IMR-90 (cell line): ENCODE measurements at regions not wholly inside any gene's neighbourhood (a gene's known extent, or its start where the extent isn't known, plus 50 kb on each side); places are given as distances from the start of the nearest gene placed in this dataset.
A peak's percentile ranks its signal among the peaks of the same experiment; 100 is the strongest.

Experiments
- ATAC-seq: fragments of 200-7000 bp; cut with Tn5 transposase; 2 replicates; pipeline ENCODE4 v1.9.1; 2020; ENCODE audit warnings: low read depth, mild to moderate bottlenecking, moderate library complexity
- BruUV-seq: library from RNA; stranded (reverse); fragments of 400-500 nt; replicated peaks from 2 replicates; lab custom pipeline; 2021; lab: Mats Ljungman, UMichigan
- CTCF ChIA-PET: fragments of 300-600 bp; formaldehyde crosslinking; extraction: SDS; loops from one replicate; lab custom pipeline; 2021; ENCODE audit warnings: antibody characterized with exemption; lab: Yijun Ruan, JAX
- POLR2A ChIA-PET: fragments of 300-600 bp; sonication (Branson Sonifier 250); formaldehyde crosslinking; loops from one replicate; lab custom pipeline; 2022; ENCODE audit warnings: antibody characterized with exemption; ENCODE audit not compliant: unreplicated experiment; lab: Charles Lee
- DNase-seq: peaks from one replicate; pipeline ENCODE4 v3.0.0; 2013
- H2AFZ ChIP-seq: replicated peaks from 2 replicates; pipeline ENCODE3; 2013; ENCODE audit warnings: low read length, mild to moderate bottlenecking; ENCODE audit not compliant: poor library complexity
- H2AK5ac ChIP-seq: 2 replicates; pipeline ENCODE4 v1.6.1; 2013; ENCODE audit warnings: low read depth, low read length, inconsistent platforms
- H2AK9ac ChIP-seq: replicated peaks from 2 replicates; pipeline ENCODE3; 2013; ENCODE audit warnings: mild to moderate bottlenecking, low read depth, low read length, moderate library complexity; ENCODE audit not compliant: poor library complexity
- H2BK120ac ChIP-seq: 2 replicates; pipeline ENCODE4 v1.6.1; 2013; ENCODE audit warnings: low read depth, low read length, inconsistent platforms
- H2BK15ac ChIP-seq: 3 replicates; pipeline ENCODE4 v1.6.1; 2013; ENCODE audit warnings: low read depth, low read length, inconsistent platforms
- H2BK20ac ChIP-seq: 2 replicates; pipeline ENCODE4 v1.6.1; 2013; ENCODE audit warnings: low read depth, mild to moderate bottlenecking, inconsistent platforms, low read length, moderate library complexity
- H2BK5ac ChIP-seq: 2 replicates; pipeline ENCODE4 v1.6.1; 2013; ENCODE audit warnings: mild to moderate bottlenecking, low read depth, low read length, inconsistent platforms; ENCODE audit not compliant: poor library complexity, severe bottlenecking
- H3K14ac ChIP-seq: replicated peaks from 2 replicates; pipeline ENCODE4 v1.6.1; 2013; ENCODE audit warnings: low read depth, low read length, inconsistent platforms
- H3K18ac ChIP-seq: 2 replicates; pipeline ENCODE4 v1.6.1; 2013; ENCODE audit warnings: low read depth, low read length, control low read depth
- H3K23ac ChIP-seq: 2 replicates; pipeline ENCODE4 v1.6.1; 2013; ENCODE audit warnings: low read depth, low read length, inconsistent platforms
- H3K27ac ChIP-seq: 2 replicates; pipeline ENCODE4 v1.5.1; 2013; ENCODE audit warnings: mild to moderate bottlenecking, control low read depth, low read length; ENCODE audit not compliant: insufficient read depth
- H3K27me3 ChIP-seq: 2 replicates; pipeline ENCODE4 v1.6.1; 2013; ENCODE audit warnings: low read length; ENCODE audit not compliant: control insufficient read depth, insufficient read depth
- H3K36me3 ChIP-seq: 2 replicates; pipeline ENCODE4 v1.6.1; 2013; ENCODE audit warnings: low read length, mixed read lengths; ENCODE audit not compliant: control insufficient read depth, insufficient read depth
- H3K4ac ChIP-seq: 2 replicates; pipeline ENCODE4 v1.6.1; 2013; ENCODE audit warnings: low read depth, low read length, inconsistent platforms
- H3K4me1 ChIP-seq: 2 replicates; pipeline ENCODE4 v1.6.1; 2013; ENCODE audit warnings: low read length, mixed read lengths; ENCODE audit not compliant: control insufficient read depth, insufficient read depth
- H3K4me2 ChIP-seq: 2 replicates; pipeline ENCODE4 v1.6.1; 2013; ENCODE audit warnings: low read depth, mild to moderate bottlenecking, control low read depth, low read length, moderate library complexity
- H3K4me3 ChIP-seq: 2 replicates; pipeline ENCODE4 v1.5.1; 2013; ENCODE audit warnings: low read depth, mild to moderate bottlenecking, control low read depth, low read length, moderate library complexity; ENCODE audit not compliant: insufficient read depth
- H3K56ac ChIP-seq: 2 replicates; pipeline ENCODE4 v1.6.1; 2013; ENCODE audit warnings: low read length, inconsistent platforms; ENCODE audit not compliant: insufficient read depth; ENCODE audit errors: extremely low read depth
- H3K79me1 ChIP-seq, 2 experiments: 2 replicates each; pipeline ENCODE4 v1.6.1; 2013; ENCODE audit warnings: low read length in 2 of 2, inconsistent platforms in 1 of 2, low read depth in 1 of 2
- H3K9ac ChIP-seq: 2 replicates; pipeline ENCODE4 v1.6.1; 2013; ENCODE audit warnings: low read depth, low read length, control low read depth
- H3K9me1 ChIP-seq: 2 replicates; pipeline ENCODE4 v1.6.1; 2013; ENCODE audit warnings: low read length, inconsistent platforms; ENCODE audit not compliant: insufficient read depth
- H3K9me3 ChIP-seq: 2 replicates; pipeline ENCODE4 v1.6.1; 2013; ENCODE audit warnings: low read length; ENCODE audit not compliant: control insufficient read depth, insufficient read depth
- H4K20me1 ChIP-seq: 2 replicates; pipeline ENCODE4 v1.6.1; 2013; ENCODE audit warnings: low read length, inconsistent platforms; ENCODE audit not compliant: insufficient read depth
- H4K5ac ChIP-seq: 2 replicates; pipeline ENCODE4 v1.6.1; 2013; ENCODE audit warnings: mild to moderate bottlenecking, low read depth, low read length, control low read depth
- H4K8ac ChIP-seq, 2 experiments: 2 replicates each; pipeline ENCODE4 v1.6.1; 2013; ENCODE audit warnings: low read depth in 2 of 2, low read length in 2 of 2, control low read depth in 1 of 2, inconsistent platforms in 1 of 2
- H4K91ac ChIP-seq: 2 replicates; pipeline ENCODE4 v1.6.1; 2013; ENCODE audit warnings: low read depth, low read length, inconsistent platforms; ENCODE audit not compliant: insufficient read depth
- MAFK ChIP-seq: IDR thresholded peaks from 2 replicates; pipeline ENCODE4 v1.6.1; 2012; ENCODE audit warnings: low read depth, low read length, improper control_type of control experiment
- POLR2A ChIP-seq: IDR thresholded peaks from 2 replicates; pipeline ENCODE4 v1.6.1; 2012; ENCODE audit warnings: mild to moderate bottlenecking, low read depth, low read length
- WGBS, 2 experiments: methylation state at CpG; one replicate each; pipeline versions ENCODE4 v1.1.5 to v1.1.7; 2013; ENCODE audit warnings: missing lambda C conversion rate in 2 of 2; ENCODE audit not compliant: insufficient read length in 1 of 2; ENCODE audit errors: extremely low coverage in 2 of 2; 5-methylcytosine and 5-hydroxymethylcytosine counted together
- dilution Hi-C: fragments of 300-500 bp; cut with HindIII; formaldehyde crosslinking; loops from one replicate; pipeline ENCODE4 v1.14.3; 2018; ENCODE audit warnings: low sequenced_read_pairs; ENCODE audit not compliant: unreplicated experiment
- in situ Hi-C: fragments of 300-500 bp; cut with MboI; formaldehyde crosslinking; loops from 3 replicates; pipeline ENCODE4 v1.14.3; 2019; ENCODE audit warnings: low sequenced_read_pairs, inconsistent platforms, mixed read lengths
- intact Hi-C: fragments of 100-400 bp; cut with micrococcal nuclease; formaldehyde crosslinking; loops from 2 replicates; pipeline ENCODE4 v1.10.0; 2022

- peak overlapping the region; percentile 80 for H2AK5ac ChIP-seq
- H3K4me1 ChIP-seq = peaks cover 20% of the 10 kb centered on the region
- TF ChIP-seq MAFK (peak; percentile 30; the same call in 1 of the 2 replicates), POLR2A (no peak)
- H3K23ac ChIP-seq = peak overlapping the region; percentile 68
- H4K5ac ChIP-seq = peak overlapping the region; percentile 70; the same call in 1 of the 2 replicates
- peak overlapping the region; percentile 6 for H2AFZ ChIP-seq
- peak overlapping the region; percentile 87 for H3K14ac ChIP-seq
- WGBS, 2 experiments = 100% methylated on average over 1 of the region's 5 CpGs; no CpG with 5 or more reads in 1 of the 2 experiments
- H3K9me1 ChIP-seq = peaks cover 13% of the 10 kb centered on the region; the same call in 1 of the 2 replicates
- no TSS peak for BruUV-seq
- H3K27ac ChIP-seq = no peak overlapping the region
- CTCF ChIA-PET = no interaction called here
- ATAC-seq = no peak
- DNase-seq = peak; percentile 84
- H3K4ac ChIP-seq = peak overlapping the region; percentile 70
- no peak overlapping the region for H3K9ac ChIP-seq
- in situ Hi-C loops = no loop called here
- H3K4me2 ChIP-seq = peak overlapping the region; percentile 57; the same call in 1 of the 2 replicates
- peak overlapping the region; percentile 85; the same call in 1 of the 2 replicates for H3K18ac ChIP-seq
- peak overlapping the region; percentile 60 for H4K91ac ChIP-seq
- no peak overlapping the region for H3K4me3 ChIP-seq
- intact Hi-C loops = no loop called here
- H4K8ac ChIP-seq = peak overlapping the region; percentile 54 to 73
- peak overlapping the region; percentile 85; the same call in 2 of the 3 replicates for H2BK15ac ChIP-seq
- no peaks in the 10 kb centered on the region for H4K20me1 ChIP-seq
- H3K9me3 ChIP-seq = no peaks in the 10 kb centered on the region
- 0 out of 2 replicates have a peak overlapping the region, but pooled peaks have one; percentile 36 for H3K56ac ChIP-seq
- POLR2A ChIA-PET = no interaction called here
- peak overlapping the region; percentile 82 for H2BK5ac ChIP-seq
- dilution Hi-C loops = no loop called here
- no peaks in the 10 kb centered on the region for H3K36me3 ChIP-seq
- peaks cover 0 to 18% of the 10 kb centered on the region in 2 experiments; a peak in 2 of 4 replicates for H3K79me1 ChIP-seq
- H3K27me3 ChIP-seq = no peaks in the 10 kb centered on the region
- H2BK20ac ChIP-seq = peak overlapping the region; percentile 85
- no peak overlapping the region for H2AK9ac ChIP-seq
- peak overlapping the region; percentile 90 for H2BK120ac ChIP-seq
These were observed 61.1 kb upstream of the CD44 start for GRCh38 chr11:35077709-35078469.
